Endothelial cell of umbilical vein (primary cell): ENCODE measurements at regions not wholly inside any gene's neighbourhood (a gene's known extent, or its start where the extent isn't known, plus 50 kb on each side); places are given as distances from the start of the nearest gene placed in this dataset.

Source experiments
- BruUV-seq: library from RNA; stranded (reverse); fragments of 400-500 nt; replicated peaks from 2 replicates; lab custom pipeline; 2021; lab: Mats Ljungman, UMichigan
- CTCF ChIA-PET: fragments of 300-600, 350-600 bp; sonication (Branson Sonifier 250); formaldehyde crosslinking; loops from one replicate; lab custom pipeline; 2021; ENCODE audit warnings: antibody characterized with exemption, inconsistent platforms; lab: Charles Lee
- POLR2A ChIA-PET: fragments of 300-600, 350-600 bp; sonication (Branson Sonifier 250); formaldehyde crosslinking; loops from one replicate; lab custom pipeline; 2021; ENCODE audit warnings: antibody characterized with exemption, inconsistent platforms; lab: Charles Lee
- DNase-seq: peaks from one replicate; pipeline ENCODE4 v3.0.0-alpha.2; 2011; ENCODE audit warnings: low read depth, low spot score
- FAIRE-seq: peaks from 2 replicates; lab custom pipeline; 2011; peaks lifted over from hg19 to GRCh38; lab: Jason Lieb, UNC
- H2AFZ ChIP-seq: 2 replicates; pipeline ENCODE4 v1.6.0; 2012; ENCODE audit warnings: low read depth, low read length, control low read depth, inconsistent platforms
- H3K27ac ChIP-seq: 2 replicates; pipeline ENCODE4 v1.5.1; 2011; ENCODE audit warnings: low read depth, mild to moderate bottlenecking, control low read depth, low read length, moderate library complexity; ENCODE audit not compliant: insufficient read depth
- H3K27me3 ChIP-seq, 2 experiments: 2 replicates each; pipeline versions ENCODE4 v1.6.0 to v1.6.1; 2011; ENCODE audit warnings: low read length in 2 of 2, mixed read lengths in 1 of 2; ENCODE audit not compliant: control insufficient read depth in 2 of 2, insufficient read depth in 2 of 2
- H3K36me3 ChIP-seq, 2 experiments: 2 replicates in 1 of 2; 3 replicates in 1 of 2; pipeline ENCODE4 v1.5.1; 2011; ENCODE audit warnings: low read length in 2 of 2, mild to moderate bottlenecking in 1 of 2, moderate library complexity in 1 of 2; ENCODE audit not compliant: control insufficient read depth in 2 of 2, insufficient read depth in 2 of 2; ENCODE audit errors: extremely low read depth in 1 of 2
- H3K4me1 ChIP-seq: 3 replicates; pipeline ENCODE4 v1.5.1; 2011; ENCODE audit warnings: mild to moderate bottlenecking, low read length; ENCODE audit not compliant: control insufficient read depth, insufficient read depth; ENCODE audit errors: extremely low read depth
- H3K4me2 ChIP-seq: 2 replicates; pipeline ENCODE4 v1.6.1; 2011; ENCODE audit warnings: low read length, control low read depth, mixed read lengths; ENCODE audit not compliant: insufficient read depth
- H3K4me3 ChIP-seq, 3 experiments: fragments of 200-600 bp in 1 of 3; sonication (generic), shearing (Covaris generic) in 1 of 3; replicated peaks in 1 of 3; 2 replicates each; pipeline ENCODE4 v1.5.1; 2011 to 2016; ENCODE audit warnings: control low read depth in 3 of 3, low read length in 3 of 3, mild to moderate bottlenecking in 2 of 3, inconsistent platforms in 1 of 3, low read depth in 1 of 3, moderate library complexity in 1 of 3; ENCODE audit not compliant: insufficient read depth in 1 of 3
- H3K79me2 ChIP-seq: 2 replicates; pipeline ENCODE4 v1.6.0; 2012; ENCODE audit warnings: low read length, inconsistent platforms; ENCODE audit not compliant: control insufficient read depth, insufficient read depth
- H3K9ac ChIP-seq: replicated peaks from 2 replicates; pipeline ENCODE3; 2011; ENCODE audit warnings: low read length, control low read depth; ENCODE audit not compliant: insufficient read depth; ENCODE audit errors: extremely low read depth
- H3K9me1 ChIP-seq: replicated peaks from 3 replicates; pipeline ENCODE4 v1.6.0; 2011; ENCODE audit warnings: mild to moderate bottlenecking, low read length; ENCODE audit not compliant: control insufficient read depth, insufficient read depth; ENCODE audit errors: extremely low read depth
- H3K9me3 ChIP-seq: replicated peaks from 2 replicates; pipeline ENCODE4 v1.5.1; 2012; ENCODE audit warnings: low read length, inconsistent platforms; ENCODE audit not compliant: control insufficient read depth, insufficient read depth
- H4K20me1 ChIP-seq: replicated peaks from 2 replicates; pipeline ENCODE3; 2011; ENCODE audit warnings: mild to moderate bottlenecking, low read length; ENCODE audit not compliant: control insufficient read depth, insufficient read depth; ENCODE audit errors: extremely low read depth
- FOS ChIP-seq: IDR thresholded peaks from 2 replicates; pipeline ENCODE4 v1.6.1; 2011; ENCODE audit warnings: mild to moderate bottlenecking, low read length, moderate library complexity, borderline replicate concordance; ENCODE audit not compliant: insufficient read depth
- JUN ChIP-seq: IDR thresholded peaks from 2 replicates; pipeline ENCODE4 v1.6.1; 2011; ENCODE audit warnings: borderline replicate concordance, low read depth; ENCODE audit not compliant: insufficient read length, insufficient read depth
- MAX ChIP-seq: IDR thresholded peaks from 2 replicates; pipeline ENCODE4 v1.6.1; 2011; ENCODE audit not compliant: insufficient read depth, insufficient read length
- POLR2A ChIP-seq: IDR thresholded peaks from 2 replicates; pipeline ENCODE4 v1.6.1; 2012; ENCODE audit warnings: low read depth, mild to moderate bottlenecking, control low read depth, low read length
- dilution Hi-C: fragments of 300-500 bp; cut with MboI; formaldehyde crosslinking; loops from one replicate; pipeline ENCODE4 v1.15.0; 2019; ENCODE audit warnings: low sequenced_read_pairs; ENCODE audit not compliant: extremely low pct_ligation_motif_present
- intact Hi-C: fragments of 100-400 bp; cut with micrococcal nuclease; formaldehyde crosslinking; loops from one replicate; pipeline ENCODE4 v1.10.0; 2022
- TF ChIP-seq, protein P1 (sequence below), 2 donors: IDR thresholded peaks; 1 replicate in 1 of 2; 2 replicates in 1 of 2; pipeline ENCODE4 v1.5.1; 2011; ENCODE audit warnings: low read length in 2 of 2, mild to moderate bottlenecking in 2 of 2, moderate library complexity in 2 of 2, control low read depth in 1 of 2, inconsistent platforms in 1 of 2, low read depth in 1 of 2; ENCODE audit not compliant: insufficient read depth in 1 of 2; ENCODE audit errors: extremely low read depth in 1 of 2

DNA sequence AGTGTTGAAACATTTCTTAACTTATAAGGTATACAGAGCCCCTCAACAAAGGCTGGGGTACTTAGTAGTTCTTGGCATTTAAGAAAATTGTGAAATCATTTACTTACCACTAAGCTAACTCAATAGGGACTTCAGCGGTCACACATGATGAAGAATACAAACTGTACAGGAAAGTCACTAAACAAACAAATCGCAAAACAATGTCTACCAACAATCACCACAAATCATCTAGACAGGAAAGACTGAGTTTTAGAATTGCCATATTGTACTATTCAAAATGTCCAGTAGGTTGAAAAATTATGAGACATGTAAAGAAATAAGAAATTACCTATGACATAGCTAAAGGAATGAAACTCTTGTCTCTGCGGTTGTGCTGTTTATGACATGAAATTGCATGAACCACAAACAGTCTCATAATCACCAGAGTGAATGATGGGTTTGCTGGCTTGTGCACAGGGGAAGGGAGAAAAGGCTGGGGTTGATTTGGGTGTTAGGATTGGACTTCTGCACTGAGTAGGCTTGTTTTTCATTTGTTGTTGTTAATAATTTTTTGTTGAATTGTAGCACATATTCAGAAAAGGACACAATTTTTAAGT lies 441.1 kb upstream of the MON1B start:
- dilution Hi-C loops = no loop called here
- BruUV-seq = no TSS peak

More for the DNA sequence above, 441.1 kb upstream of the MON1B start:
- Histone ChIP-seq H3K79me2 (no peaks in the 10 kb centered on the region), H4K20me1 (no peaks in the 10 kb centered on the region), H3K9ac (no peak overlapping the region), H3K4me1 (no peaks in the 10 kb centered on the region), H2AFZ (no peak overlapping the region), H3K4me2 (no peak overlapping the region), H3K36me3 (no peaks in the 10 kb centered on the region), H3K27ac (no peak overlapping the region), H3K9me1 (no peaks in the 10 kb centered on the region), H3K4me3 (no peak overlapping the region), H3K9me3 (no peaks in the 10 kb centered on the region), H3K27me3 (no peaks in the 10 kb centered on the region)
- CTCF ChIA-PET = no interaction called here
- no peak for FAIRE-seq
- TF ChIP-seq FOS (no peak), POLR2A (no peak), MAX (no peak), JUN (no peak)
- TF ChIP-seq, protein P1, sequence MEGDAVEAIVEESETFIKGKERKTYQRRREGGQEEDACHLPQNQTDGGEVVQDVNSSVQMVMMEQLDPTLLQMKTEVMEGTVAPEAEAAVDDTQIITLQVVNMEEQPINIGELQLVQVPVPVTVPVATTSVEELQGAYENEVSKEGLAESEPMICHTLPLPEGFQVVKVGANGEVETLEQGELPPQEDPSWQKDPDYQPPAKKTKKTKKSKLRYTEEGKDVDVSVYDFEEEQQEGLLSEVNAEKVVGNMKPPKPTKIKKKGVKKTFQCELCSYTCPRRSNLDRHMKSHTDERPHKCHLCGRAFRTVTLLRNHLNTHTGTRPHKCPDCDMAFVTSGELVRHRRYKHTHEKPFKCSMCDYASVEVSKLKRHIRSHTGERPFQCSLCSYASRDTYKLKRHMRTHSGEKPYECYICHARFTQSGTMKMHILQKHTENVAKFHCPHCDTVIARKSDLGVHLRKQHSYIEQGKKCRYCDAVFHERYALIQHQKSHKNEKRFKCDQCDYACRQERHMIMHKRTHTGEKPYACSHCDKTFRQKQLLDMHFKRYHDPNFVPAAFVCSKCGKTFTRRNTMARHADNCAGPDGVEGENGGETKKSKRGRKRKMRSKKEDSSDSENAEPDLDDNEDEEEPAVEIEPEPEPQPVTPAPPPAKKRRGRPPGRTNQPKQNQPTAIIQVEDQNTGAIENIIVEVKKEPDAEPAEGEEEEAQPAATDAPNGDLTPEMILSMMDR (IDR thresholded peaks at IDR 0.05; ENCODE audit: extremely low read depth in 1 of 2, insufficient read depth in 1 of 2, low read depth in 1 of 2, low read length in 2 of 2) = no peak
- intact Hi-C loops = no loop called here
- POLR2A ChIA-PET = no interaction called here
- DNase-seq = no peak
